Keratinocyte (primary cell): ENCODE measurements at regions not wholly inside any gene's neighbourhood (a gene's known extent, or its start where the extent isn't known, plus 50 kb on each side); places are given as distances from the start of the nearest gene placed in this dataset.

ENCODE experiments used
- DNase-seq: peaks from one replicate; pipeline ENCODE4 v3.0.0-alpha.2; 2011; ENCODE audit warnings: low read depth, missing footprints, low spot score
- FAIRE-seq: peaks from 2 replicates; lab custom pipeline; 2011; peaks lifted over from hg19 to GRCh38; lab: Jason Lieb, UNC
- H2AFZ ChIP-seq: 2 replicates; pipeline ENCODE4 v1.6.0; 2012; ENCODE audit warnings: low read length, control low read depth, inconsistent platforms; ENCODE audit not compliant: control insufficient read depth
- H3K27ac ChIP-seq: 2 replicates; pipeline ENCODE4 v1.5.1; 2011; ENCODE audit warnings: low read length; ENCODE audit not compliant: control insufficient read depth, insufficient read depth
- H3K27me3 ChIP-seq: 3 replicates; pipeline ENCODE4 v1.6.0; 2011; ENCODE audit warnings: low read length; ENCODE audit not compliant: control insufficient read depth, insufficient read depth; ENCODE audit errors: extremely low read depth
- H3K36me3 ChIP-seq, 2 experiments: 2 replicates in 1 of 2; 3 replicates in 1 of 2; pipeline ENCODE4 v1.5.1; 2011; ENCODE audit warnings: low read length in 2 of 2, mild to moderate bottlenecking in 1 of 2; ENCODE audit not compliant: control insufficient read depth in 2 of 2, insufficient read depth in 2 of 2; ENCODE audit errors: extremely low read depth in 1 of 2
- H3K4me1 ChIP-seq: 3 replicates; pipeline ENCODE4 v1.5.1; 2011; ENCODE audit warnings: low read length; ENCODE audit not compliant: control insufficient read depth, insufficient read depth; ENCODE audit errors: extremely low read depth
- H3K4me2 ChIP-seq: 3 replicates; pipeline ENCODE4 v1.6.0; 2011; ENCODE audit warnings: low read depth, low read length; ENCODE audit not compliant: control insufficient read depth, insufficient read depth; ENCODE audit errors: extremely low read depth
- H3K4me3 ChIP-seq, 3 experiments: fragments of 200-600 bp in 1 of 3; sonication (generic) in 1 of 3; 2 replicates in 2 of 3; 3 replicates in 1 of 3; pipeline ENCODE4 v1.5.1; 2011 to 2016; ENCODE audit warnings: low read length in 3 of 3, mild to moderate bottlenecking in 3 of 3, control low read depth in 2 of 3, inconsistent platforms in 1 of 3, low read depth in 1 of 3, mixed read lengths in 1 of 3, mixed run types in 1 of 3, moderate library complexity in 1 of 3; ENCODE audit not compliant: control insufficient read depth in 2 of 3, insufficient read depth in 2 of 3; ENCODE audit errors: extremely low read depth in 1 of 3
- H3K79me2 ChIP-seq: 2 replicates; pipeline ENCODE4 v1.6.0; 2012; ENCODE audit warnings: low read length; ENCODE audit not compliant: control insufficient read depth, insufficient read depth
- H3K9ac ChIP-seq: 3 replicates; pipeline ENCODE4 v1.6.0; 2011; ENCODE audit warnings: low read length; ENCODE audit not compliant: control insufficient read depth, insufficient read depth; ENCODE audit errors: extremely low read depth
- H3K9me1 ChIP-seq: 3 replicates; pipeline ENCODE4 v1.6.0; 2011; ENCODE audit warnings: low read length; ENCODE audit not compliant: control insufficient read depth, insufficient read depth; ENCODE audit errors: extremely low read depth
- H3K9me3 ChIP-seq: 2 replicates; pipeline ENCODE4 v1.5.1; 2012; ENCODE audit warnings: low read depth, low read length; ENCODE audit not compliant: control insufficient read depth
- H4K20me1 ChIP-seq: 3 replicates; pipeline ENCODE4 v1.6.0; 2011; ENCODE audit warnings: low read length; ENCODE audit not compliant: control insufficient read depth, insufficient read depth; ENCODE audit errors: extremely low read depth
- EZH2 ChIP-seq: IDR thresholded peaks from one replicate; pipeline ENCODE4 v1.6.1; 2012; ENCODE audit warnings: inconsistent platforms, mild to moderate bottlenecking, low read length, moderate library complexity
- dilution Hi-C: fragments of 300-500 bp; cut with MboI; formaldehyde crosslinking; loops from one replicate; pipeline ENCODE4 v1.7.0; 2020; ENCODE audit warnings: low sequenced_read_pairs; ENCODE audit not compliant: extremely low pct_ligation_motif_present
- TF ChIP-seq, protein P1 (sequence below), 3 experiments: IDR thresholded peaks in 1 of 3; conservative IDR thresholded peaks in 1 of 3; optimal IDR thresholded peaks in 1 of 3; 2 replicates in 2 of 3; 3 replicates in 1 of 3; pipeline versions ENCODE3 to v1.5.1; 2011; ENCODE audit warnings: low read length in 3 of 3, mild to moderate bottlenecking in 3 of 3, moderate library complexity in 2 of 3, control low read depth in 1 of 3, inconsistent platforms in 1 of 3; ENCODE audit not compliant: insufficient read depth in 2 of 3; ENCODE audit errors: extremely low read depth in 1 of 3

DNA sequence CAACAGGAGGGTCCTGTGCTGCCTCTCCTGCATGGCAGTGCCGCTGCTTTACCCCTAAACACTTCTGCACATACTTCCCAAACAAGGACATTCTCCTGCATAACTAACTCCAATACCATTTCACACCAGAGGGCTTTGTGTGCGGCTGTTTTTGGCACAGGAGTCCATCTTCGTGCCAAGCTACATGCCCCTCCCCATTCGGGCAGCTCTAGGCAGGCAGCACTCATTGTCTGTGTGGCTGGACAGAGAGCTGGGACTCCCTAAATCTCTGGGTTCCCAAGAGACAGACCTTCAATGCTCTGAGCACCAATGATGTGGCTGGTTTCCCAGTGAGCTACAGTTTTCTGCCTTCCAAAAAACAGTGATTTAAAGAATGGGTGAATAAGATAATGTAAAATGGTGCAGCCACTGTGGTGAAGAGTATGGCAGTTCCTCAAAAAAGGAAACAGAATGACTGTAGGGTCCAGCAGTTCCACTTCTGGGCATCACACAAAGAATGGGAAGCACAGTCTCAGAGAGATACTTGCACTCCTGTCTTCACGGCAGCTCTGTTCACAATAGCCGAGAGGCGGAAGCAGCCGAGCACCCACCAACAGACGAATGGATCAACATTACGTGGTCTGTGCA, 80.3 kb upstream of the DUSP22 start:
- no peaks in the 10 kb centered on the region for H3K36me3 ChIP-seq
- no peak overlapping the region for H3K9ac ChIP-seq
- H3K27ac ChIP-seq: no peak overlapping the region
- H3K9me1 ChIP-seq: no peaks in the 10 kb centered on the region
- H3K4me1 ChIP-seq: peaks cover 16% of the 10 kb centered on the region
- no peak for DNase-seq
- no peak overlapping the region for H2AFZ ChIP-seq
- H3K79me2 ChIP-seq: no peaks in the 10 kb centered on the region
- no peaks in the 10 kb centered on the region for H3K9me3 ChIP-seq
- H3K4me2 ChIP-seq: no peak overlapping the region
- dilution Hi-C loops: no loop called here
- H3K4me3 ChIP-seq: no peak overlapping the region
- FAIRE-seq: no peak
- no peaks in the 10 kb centered on the region for H4K20me1 ChIP-seq
- peaks cover 4% of the 10 kb centered on the region for H3K27me3 ChIP-seq
- TF ChIP-seq, protein P1, sequence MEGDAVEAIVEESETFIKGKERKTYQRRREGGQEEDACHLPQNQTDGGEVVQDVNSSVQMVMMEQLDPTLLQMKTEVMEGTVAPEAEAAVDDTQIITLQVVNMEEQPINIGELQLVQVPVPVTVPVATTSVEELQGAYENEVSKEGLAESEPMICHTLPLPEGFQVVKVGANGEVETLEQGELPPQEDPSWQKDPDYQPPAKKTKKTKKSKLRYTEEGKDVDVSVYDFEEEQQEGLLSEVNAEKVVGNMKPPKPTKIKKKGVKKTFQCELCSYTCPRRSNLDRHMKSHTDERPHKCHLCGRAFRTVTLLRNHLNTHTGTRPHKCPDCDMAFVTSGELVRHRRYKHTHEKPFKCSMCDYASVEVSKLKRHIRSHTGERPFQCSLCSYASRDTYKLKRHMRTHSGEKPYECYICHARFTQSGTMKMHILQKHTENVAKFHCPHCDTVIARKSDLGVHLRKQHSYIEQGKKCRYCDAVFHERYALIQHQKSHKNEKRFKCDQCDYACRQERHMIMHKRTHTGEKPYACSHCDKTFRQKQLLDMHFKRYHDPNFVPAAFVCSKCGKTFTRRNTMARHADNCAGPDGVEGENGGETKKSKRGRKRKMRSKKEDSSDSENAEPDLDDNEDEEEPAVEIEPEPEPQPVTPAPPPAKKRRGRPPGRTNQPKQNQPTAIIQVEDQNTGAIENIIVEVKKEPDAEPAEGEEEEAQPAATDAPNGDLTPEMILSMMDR (optimal IDR thresholded peaks at IDR 0.05 in 1 of 3, IDR thresholded peaks at IDR 0.05 in 1 of 3, conservative IDR thresholded peaks at IDR 0.05 in 1 of 3; ENCODE audit: extremely low read depth in 1 of 3, insufficient read depth in 2 of 3, low read length in 3 of 3): no peak
- no peak for TF ChIP-seq EZH2

DNA sequence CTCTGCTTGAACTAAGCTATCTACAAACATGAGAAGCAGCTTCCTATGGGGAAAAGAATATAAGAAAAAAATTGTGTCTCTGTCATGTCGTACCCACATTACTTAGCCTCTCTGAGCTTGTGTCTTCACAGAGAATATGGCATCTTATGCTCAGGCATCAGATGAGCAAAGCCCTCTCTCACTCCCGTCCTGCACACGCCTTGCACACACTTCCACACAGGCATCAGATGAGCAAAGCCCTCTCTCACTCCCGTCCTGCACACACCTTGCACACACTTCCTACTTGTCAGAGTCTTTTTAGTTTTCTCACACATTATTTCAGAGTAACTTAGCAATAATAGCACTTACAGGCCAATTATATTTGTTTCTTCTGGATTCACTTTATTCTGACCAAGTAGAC, 79.0 kb upstream of the DUSP22 start:
- no peak overlapping the region for H3K9ac ChIP-seq
- H3K4me1 ChIP-seq: peaks cover 16% of the 10 kb centered on the region
- H2AFZ ChIP-seq: no peak overlapping the region
- no peaks in the 10 kb centered on the region for H3K36me3 ChIP-seq
- no peak for TF ChIP-seq EZH2
- TF ChIP-seq, protein P1 (optimal IDR thresholded peaks at IDR 0.05 in 1 of 3, IDR thresholded peaks at IDR 0.05 in 1 of 3, conservative IDR thresholded peaks at IDR 0.05 in 1 of 3; ENCODE audit: extremely low read depth in 1 of 3, insufficient read depth in 2 of 3, low read length in 3 of 3): no peak
- peaks cover 4% of the 10 kb centered on the region for H3K27me3 ChIP-seq
- no peaks in the 10 kb centered on the region for H3K9me1 ChIP-seq
- H3K4me3 ChIP-seq: no peak overlapping the region
- H3K4me2 ChIP-seq: no peak overlapping the region
- FAIRE-seq (no peak), DNase-seq (no peak)
- no peaks in the 10 kb centered on the region for H3K9me3 ChIP-seq
- no peak overlapping the region for H3K27ac ChIP-seq
- H4K20me1 ChIP-seq: no peaks in the 10 kb centered on the region
- dilution Hi-C loops: no loop called here
- H3K79me2 ChIP-seq: no peaks in the 10 kb centered on the region
